Activated CD4-positive, alpha-beta T cell treated with anti-CD3 and anti-CD28 coated beads for 36 hours (primary cell): ENCODE measurements at regions not wholly inside any gene's neighbourhood (a gene's known extent, or its start where the extent isn't known, plus 50 kb on each side); places are given as distances from the start of the nearest gene placed in this dataset.
"Not testable (repeated sequence)": the region's sequence is repeated elsewhere in the genome, so short reads cannot be mapped to it uniquely, and the experiment has no call there.

Experiments used
- ATAC-seq: fragments of 200-7000 bp; cut with Tn5 transposase; one replicate; pipeline ENCODE4 v1.10.0; 2021; ENCODE audit warnings: mild to moderate bottlenecking, moderate library complexity
- CTCF ChIA-PET: fragments of 350-600 bp; sonication (Branson Sonifier 250); formaldehyde crosslinking; loops from one replicate; lab custom pipeline; 2021; ENCODE audit warnings: antibody characterized with exemption; lab: Charles Lee
- POLR2A ChIA-PET: fragments of 350-600 bp; sonication (Branson Sonifier 250); formaldehyde crosslinking; loops from one replicate; lab custom pipeline; 2021; ENCODE audit warnings: antibody characterized with exemption, inconsistent platforms; lab: Charles Lee
- DNase-seq: peaks from one replicate; pipeline ENCODE4 v3.0.0-alpha.2; 2020
- H3K27ac Mint-ChIP-seq: one replicate; pipeline ENCODE4 v1.8.0; 2021; ENCODE audit warnings: mixed read lengths
- H3K27me3 Mint-ChIP-seq: one replicate; pipeline ENCODE4 v1.8.0; 2021; ENCODE audit warnings: mixed read lengths
- H3K36me3 Mint-ChIP-seq: one replicate; pipeline ENCODE4 v1.8.0; 2021; ENCODE audit warnings: low read depth, mixed read lengths
- H3K4me1 Mint-ChIP-seq: one replicate; pipeline ENCODE4 v1.8.0; 2021; ENCODE audit warnings: mixed read lengths
- H3K4me3 Mint-ChIP-seq: one replicate; pipeline ENCODE4 v1.8.0; 2021; ENCODE audit warnings: mild to moderate bottlenecking, moderate library complexity, mixed read lengths
- H3K9me3 Mint-ChIP-seq: one replicate; pipeline ENCODE4 v1.8.0; 2021; ENCODE audit warnings: low read depth, mixed read lengths
- intact Hi-C, 2 experiments: fragments of 100-400 bp; cut with DNase I in 1 of 2; cut with micrococcal nuclease in 1 of 2; formaldehyde crosslinking; loops; one replicate each; pipeline versions ENCODE4 v1.14.2 to v1.15.1; 2022 to 2024; cut with DNase I, micrococcal nuclease

DNA sequence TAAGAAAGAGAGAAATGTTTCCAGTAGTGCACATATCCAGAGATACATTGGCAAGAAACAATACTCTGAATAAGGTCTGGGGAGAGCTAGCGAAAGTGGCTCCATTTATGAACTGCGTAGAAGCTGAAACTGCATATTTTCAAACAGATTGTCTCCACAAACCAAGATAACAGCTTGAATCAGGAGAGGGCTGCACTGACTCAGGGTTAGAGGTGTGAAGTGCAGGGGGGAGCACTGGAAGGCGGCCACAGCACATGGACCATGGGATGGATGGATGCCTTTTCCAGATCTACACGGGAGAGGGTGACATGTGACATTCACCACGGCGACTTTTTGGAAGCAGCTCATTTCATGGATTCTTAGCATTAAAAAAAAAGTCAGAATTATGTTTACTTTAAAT lies 729.4 kb downstream of the RNF144A start:
- ChIA-PET POLR2A (no interaction called here), CTCF (interaction anchor here (0.6 to 0.7 kb wide), 2 partner anchors 301 to 376 kb away, joined by 3 read pairs; no protein-coding TSS in a partner anchor)
- H3K4me3 Mint-ChIP-seq = no peak overlapping the region
- peaks cover 24% of the 10 kb centered on the region for H3K4me1 Mint-ChIP-seq
- H3K27ac Mint-ChIP-seq = no peak overlapping the region
- peaks cover 18% of the 10 kb centered on the region for H3K9me3 Mint-ChIP-seq
- H3K27me3 Mint-ChIP-seq = no peaks in the 10 kb centered on the region
- H3K36me3 Mint-ChIP-seq = peaks cover 13% of the 10 kb centered on the region
- ATAC-seq (no peak), DNase-seq (no peak)
- intact Hi-C loops = no loop called here

DNA sequence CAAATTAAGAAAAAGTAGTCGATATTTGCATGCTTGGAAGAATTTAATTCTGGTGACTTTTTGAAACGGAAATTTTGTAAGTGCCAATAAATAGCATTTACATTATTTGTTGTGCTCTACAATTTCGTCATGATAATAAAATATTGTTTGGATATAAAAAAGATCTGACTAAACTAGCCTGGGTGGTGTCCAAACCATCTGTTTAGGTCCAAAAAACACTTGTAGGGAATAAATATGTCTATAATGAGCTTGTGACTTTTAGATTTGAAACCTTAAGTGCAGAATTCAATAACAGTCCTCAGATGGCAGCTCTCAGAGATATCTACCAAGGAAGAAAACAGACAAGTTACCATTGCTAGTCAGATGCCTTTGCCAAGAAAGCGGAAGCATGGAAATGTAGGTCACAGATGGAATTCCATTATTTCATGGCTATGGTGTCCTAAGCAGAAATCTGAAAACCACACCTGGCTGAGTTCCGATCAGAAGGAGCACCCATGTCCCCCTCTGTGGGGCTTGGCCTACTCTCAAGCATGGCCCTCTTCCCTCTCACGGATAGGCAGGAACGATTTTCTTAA lies 731.1 kb downstream of the RNF144A start:
- Mint-ChIP-seq H3K27ac (no peak overlapping the region), H3K4me3 (no peak overlapping the region), H3K36me3 (peaks cover 12% of the 10 kb centered on the region), H3K9me3 (peaks cover 14% of the 10 kb centered on the region), H3K4me1 (peaks cover 21% of the 10 kb centered on the region), H3K27me3 (no peaks in the 10 kb centered on the region)
- no peak for ATAC-seq
- CTCF ChIA-PET = no interaction called here
- no peak for DNase-seq
- POLR2A ChIA-PET = no interaction called here
- intact Hi-C loops = no loop called here

DNA sequence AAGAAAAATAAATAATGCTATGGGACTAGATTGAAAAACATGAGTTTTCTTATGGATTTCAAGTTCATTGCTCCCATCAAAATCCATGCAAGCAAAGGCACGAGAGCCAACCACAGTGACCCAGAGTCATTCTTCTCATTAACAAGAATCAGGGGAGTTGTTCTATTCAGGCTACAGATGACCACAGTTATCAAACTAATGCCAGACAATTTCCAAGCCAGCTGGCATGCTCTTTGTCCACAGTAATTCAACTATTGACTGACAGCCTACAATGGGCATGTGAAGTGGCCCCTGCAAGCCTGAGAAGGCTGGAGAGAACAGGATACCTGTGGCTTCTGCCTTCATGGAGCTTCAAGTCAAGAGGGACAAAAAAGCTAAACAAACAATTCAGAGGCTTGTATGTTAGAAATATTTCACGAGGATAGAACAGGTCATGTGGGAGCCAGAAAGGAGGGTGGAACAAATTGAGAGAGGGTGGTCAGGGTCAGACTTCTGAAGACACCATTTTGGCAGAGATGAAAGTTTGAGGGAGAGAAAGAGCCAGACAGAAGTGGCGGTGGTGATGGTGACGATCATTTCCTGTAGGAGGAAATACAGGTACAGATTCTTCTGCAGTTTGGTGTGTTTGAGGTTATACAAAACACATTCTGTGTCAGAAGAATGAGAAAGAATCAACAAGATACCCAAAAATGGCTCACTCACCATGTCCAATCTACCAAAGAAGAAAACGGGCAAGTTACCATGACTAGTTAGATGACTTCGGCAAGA lies 732.4 kb downstream of the RNF144A start:
- H3K27me3 Mint-ChIP-seq = no peaks in the 10 kb centered on the region
- no peak overlapping the region for H3K4me3 Mint-ChIP-seq
- intact Hi-C loops = no loop called here
- POLR2A ChIA-PET = no interaction called here
- H3K9me3 Mint-ChIP-seq = peaks cover 26% of the 10 kb centered on the region
- no peak overlapping the region for H3K27ac Mint-ChIP-seq
- peaks cover 21% of the 10 kb centered on the region for H3K4me1 Mint-ChIP-seq
- CTCF ChIA-PET = no interaction called here
- DNase-seq = peak; percentile 16
- H3K36me3 Mint-ChIP-seq = peaks cover 16% of the 10 kb centered on the region
- no peak for ATAC-seq

DNA sequence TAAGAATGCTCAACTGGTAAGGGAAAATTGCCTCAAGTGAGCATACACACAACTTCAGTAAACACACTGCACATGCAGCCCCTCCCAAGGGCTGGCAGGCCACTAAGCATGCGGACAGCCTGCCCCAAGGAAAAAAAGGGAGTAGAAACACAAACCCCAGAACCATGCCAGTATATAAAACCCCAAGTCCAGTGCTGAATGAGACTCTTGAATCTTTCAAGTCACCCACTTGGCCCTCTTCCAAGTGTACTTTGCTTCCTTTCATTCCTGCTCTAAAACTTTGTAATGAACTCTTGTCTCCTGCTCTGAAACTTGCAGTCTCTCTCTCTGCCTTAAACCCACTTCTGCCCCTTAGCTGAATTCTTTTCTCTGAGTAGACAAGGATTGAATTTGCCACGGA lies 736.4 kb downstream of the RNF144A start:
- Mint-ChIP-seq H3K27me3 (no peaks in the 10 kb centered on the region), H3K36me3 (peaks cover 17% of the 10 kb centered on the region), H3K4me3 (no peak overlapping the region), H3K9me3 (peaks cover 26% of the 10 kb centered on the region), H3K4me1 (peaks cover 19% of the 10 kb centered on the region), H3K27ac (no peak overlapping the region)
- ATAC-seq (no peak), DNase-seq (no peak)
- POLR2A ChIA-PET = no interaction called here
- CTCF ChIA-PET = no interaction called here
- intact Hi-C loops = no loop called here

DNA sequence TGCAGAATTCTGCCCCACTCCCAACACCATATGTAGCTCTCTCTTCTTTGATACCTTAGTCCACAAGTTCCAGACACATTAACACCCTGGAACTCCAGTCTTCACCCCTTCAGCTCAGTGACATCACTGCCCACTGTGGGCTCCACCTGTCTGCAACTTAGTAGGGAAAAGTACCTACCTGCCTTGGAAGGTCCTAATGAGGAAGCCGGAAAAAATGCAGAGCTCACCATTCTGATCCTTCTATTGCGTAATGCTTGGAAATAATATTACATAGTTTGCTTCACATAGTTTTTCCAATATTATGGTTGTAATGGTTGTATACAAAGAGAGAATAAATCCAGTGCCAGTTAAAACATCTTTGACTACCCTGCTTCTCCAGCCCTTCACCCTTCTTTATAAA lies 738.4 kb downstream of the RNF144A start:
- peaks cover 9% of the 10 kb centered on the region for H3K4me1 Mint-ChIP-seq
- ATAC-seq (no peak), DNase-seq (no peak)
- intact Hi-C loops = no loop called here
- H3K27ac Mint-ChIP-seq = no peak overlapping the region
- H3K9me3 Mint-ChIP-seq = peaks cover 27% of the 10 kb centered on the region
- ChIA-PET POLR2A (no interaction called here), CTCF (interaction anchor here (2.1 kb wide), 1 partner anchor 16 kb away, joined by 6 read pairs; no protein-coding TSS in a partner anchor)
- H3K4me3 Mint-ChIP-seq = no peak overlapping the region
- peaks cover 14% of the 10 kb centered on the region for H3K36me3 Mint-ChIP-seq
- H3K27me3 Mint-ChIP-seq = no peaks in the 10 kb centered on the region

DNA sequence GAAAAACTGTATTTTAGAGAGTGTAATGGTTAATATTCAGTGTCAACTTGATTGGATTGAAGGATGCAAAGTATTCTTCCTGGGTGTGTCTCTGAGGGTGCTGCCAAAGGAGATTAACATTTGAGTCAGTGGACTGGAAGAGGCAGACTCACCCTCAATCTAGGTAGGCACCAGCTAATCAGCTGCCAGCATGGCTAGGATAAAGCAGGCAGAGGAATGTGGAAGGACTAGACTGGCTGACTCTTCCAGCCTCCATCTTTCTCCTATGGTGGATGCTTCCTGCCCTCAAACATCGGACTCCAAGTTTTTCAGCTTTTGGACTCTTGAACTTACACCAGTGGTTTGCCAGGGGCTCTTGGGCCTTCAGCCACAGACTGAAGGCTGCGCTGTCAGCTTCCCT lies 740.3 kb downstream of the RNF144A start:
- intact Hi-C loops, H3K27me3 Mint-ChIP-seq, POLR2A ChIA-PET, DNase-seq, ATAC-seq, H3K27ac Mint-ChIP-seq, H3K4me1 Mint-ChIP-seq, H3K4me3 Mint-ChIP-seq: not testable (repeated sequence)
- H3K9me3 Mint-ChIP-seq = peaks cover 20% of the 10 kb centered on the region
- CTCF ChIA-PET = interaction anchor here (0.7 to 1.2 kb wide), 2 partner anchors 14 to 66 kb away, joined by 3 to 7 read pairs; no protein-coding TSS in a partner anchor
- peaks cover 10% of the 10 kb centered on the region for H3K36me3 Mint-ChIP-seq

DNA sequence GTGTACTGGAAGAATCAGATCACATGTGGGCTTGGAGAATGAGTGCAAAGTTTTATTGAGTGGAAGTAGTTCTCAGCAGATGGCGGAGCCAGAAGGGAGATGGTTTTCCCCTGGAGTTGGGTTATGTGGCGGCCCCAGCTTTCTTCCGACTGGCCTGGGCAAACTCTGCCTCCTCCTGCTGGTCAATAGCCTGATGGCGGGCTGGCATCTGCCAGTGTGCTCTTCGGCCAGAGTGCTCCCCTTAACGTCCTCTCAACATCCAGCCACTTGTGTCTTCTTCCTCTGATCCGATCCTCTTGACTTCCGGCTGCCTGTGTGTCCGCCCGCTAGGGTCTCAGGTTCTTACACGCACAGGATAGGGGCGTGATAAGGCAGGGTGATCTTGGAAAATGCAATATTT lies 741.3 kb downstream of the RNF144A start:
- H3K27ac Mint-ChIP-seq = no peak overlapping the region
- H3K9me3 Mint-ChIP-seq = peaks cover 16% of the 10 kb centered on the region
- ChIA-PET CTCF (interaction anchor here (1.2 kb wide), 1 partner anchor 13 kb away, joined by 7 read pairs; no protein-coding TSS in a partner anchor), POLR2A (no interaction called here)
- H3K4me3 Mint-ChIP-seq = no peak overlapping the region
- H3K4me1 Mint-ChIP-seq = peaks cover 4% of the 10 kb centered on the region
- peaks cover 6% of the 10 kb centered on the region for H3K36me3 Mint-ChIP-seq
- no peak for ATAC-seq
- intact Hi-C loops = no loop called here
- H3K27me3 Mint-ChIP-seq = no peaks in the 10 kb centered on the region
- no peak for DNase-seq

DNA sequence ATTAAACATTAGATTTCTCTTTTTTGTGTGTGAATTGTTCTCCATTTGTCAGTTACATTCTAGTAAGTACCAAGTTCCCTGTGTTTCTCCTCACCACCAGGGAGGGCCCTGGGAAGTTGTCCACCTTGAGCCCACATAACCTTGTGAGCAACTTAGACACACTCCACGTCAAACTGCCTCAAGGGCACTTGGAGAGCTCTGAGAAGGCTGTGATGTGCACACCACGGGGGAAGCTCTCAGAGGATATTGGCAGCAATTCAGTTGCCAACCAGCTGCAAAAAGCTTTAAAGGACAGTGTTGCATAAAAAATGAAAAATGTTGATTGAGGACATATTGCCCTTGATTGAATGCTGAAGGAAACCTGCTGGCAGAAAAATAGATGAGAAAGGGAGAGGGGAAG lies 743.6 kb downstream of the RNF144A start:
- Mint-ChIP-seq H3K27me3 (no peaks in the 10 kb centered on the region), H3K4me1 (peaks cover 10% of the 10 kb centered on the region), H3K27ac (no peak overlapping the region), H3K4me3 (no peak overlapping the region), H3K36me3 (no peaks in the 10 kb centered on the region), H3K9me3 (peaks cover 5% of the 10 kb centered on the region)
- CTCF ChIA-PET = interaction anchor here (1.7 kb wide), 1 partner anchor 12 kb away, joined by 11 read pairs; no protein-coding TSS in a partner anchor
- intact Hi-C loops = no loop called here
- POLR2A ChIA-PET = no interaction called here
- ATAC-seq (no peak), DNase-seq (no peak)

DNA sequence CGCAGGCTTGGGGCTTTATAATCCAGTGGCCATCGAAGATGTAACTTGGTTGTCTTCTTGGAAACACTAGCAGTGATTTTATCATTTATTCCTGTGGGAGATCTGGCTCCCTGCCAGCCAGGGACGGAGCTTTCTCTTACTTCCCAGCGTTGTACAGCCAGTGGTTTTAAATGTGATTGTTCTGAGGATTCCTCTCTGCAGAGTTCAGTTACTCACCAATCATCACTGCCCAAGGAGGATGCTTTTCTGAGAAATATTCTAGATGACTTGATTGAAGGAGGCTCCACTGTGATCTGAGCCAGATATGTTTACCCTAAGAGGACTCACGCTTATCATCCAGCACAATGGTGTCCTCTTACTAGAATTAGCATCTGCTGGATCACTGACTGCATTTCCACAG lies 744.3 kb downstream of the RNF144A start:
- POLR2A ChIA-PET = no interaction called here
- Mint-ChIP-seq H3K9me3 (peaks cover 5% of the 10 kb centered on the region), H3K27me3 (no peaks in the 10 kb centered on the region)

DNA sequence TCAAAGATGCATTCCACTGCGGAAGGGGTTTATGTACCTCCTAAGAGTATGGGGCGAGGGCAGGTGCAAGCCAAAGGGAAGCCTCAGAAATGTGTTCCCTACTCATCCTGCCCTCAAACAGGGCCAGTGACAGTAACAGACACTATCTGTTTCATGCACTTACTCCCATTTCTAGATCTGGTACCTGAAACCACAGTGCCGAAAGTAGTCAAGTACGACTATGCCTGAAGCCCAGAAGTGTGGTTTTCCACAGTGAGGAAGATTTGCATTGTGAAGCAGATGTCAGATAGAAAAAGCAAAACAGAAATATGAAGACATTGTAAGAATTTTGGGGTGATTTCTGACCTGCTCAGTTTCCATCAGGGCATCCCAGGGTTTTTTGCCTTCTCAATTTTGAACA lies 748.7 kb downstream of the RNF144A start:
- Mint-ChIP-seq H3K27me3 (no peaks in the 10 kb centered on the region), H3K27ac (peak overlapping the region; percentile 48), H3K9me3 (no peaks in the 10 kb centered on the region), H3K4me1 (peaks cover 22% of the 10 kb centered on the region), H3K36me3 (peaks cover 5% of the 10 kb centered on the region), H3K4me3 (no peak overlapping the region)
- intact Hi-C loops = no loop called here
- ATAC-seq (peak; percentile 72), DNase-seq (no peak)
- ChIA-PET POLR2A (no interaction called here), CTCF (no interaction called here)

More for the DNA sequence above, 744.3 kb downstream of the RNF144A start:
- H3K4me3 Mint-ChIP-seq = no peak overlapping the region
- no peak for DNase-seq
- ATAC-seq = no peak
- H3K4me1 Mint-ChIP-seq = peaks cover 15% of the 10 kb centered on the region
- CTCF ChIA-PET = interaction anchor here (1.7 kb wide), 1 partner anchor 11 kb away, joined by 11 read pairs; no protein-coding TSS in a partner anchor
- no peak overlapping the region for H3K27ac Mint-ChIP-seq
- intact Hi-C loops = no loop called here
- no peaks in the 10 kb centered on the region for H3K36me3 Mint-ChIP-seq

DNA sequence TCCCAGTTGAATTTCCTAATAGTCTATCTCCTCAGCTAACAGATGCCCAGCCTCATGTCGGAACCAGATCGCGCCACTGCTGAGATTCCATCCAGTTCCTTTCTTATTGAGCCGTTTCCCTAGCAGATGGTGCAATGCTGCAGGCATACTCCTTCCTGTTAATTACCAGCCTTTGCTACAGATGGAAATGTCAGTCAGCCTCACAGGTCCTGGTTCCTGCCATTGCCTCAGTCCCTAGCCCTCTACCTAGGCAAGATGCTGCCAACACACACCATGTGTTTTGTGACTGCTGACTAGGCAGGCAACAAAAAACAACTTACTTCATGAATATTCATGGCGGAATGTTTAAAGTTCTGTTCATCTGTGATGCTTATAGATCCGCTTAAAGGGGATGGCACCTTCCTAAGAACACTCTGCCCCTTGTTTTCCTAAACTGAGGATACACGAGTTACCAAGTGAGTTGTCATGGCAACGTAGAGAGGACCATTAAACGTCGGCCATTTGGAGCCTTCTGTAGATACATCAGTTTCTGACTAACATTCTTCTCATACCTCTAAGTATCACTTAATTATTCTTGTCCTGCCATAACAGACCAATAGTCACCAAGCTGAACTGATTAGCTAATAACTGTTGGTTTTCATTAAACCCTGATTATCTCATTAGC lies 749.5 kb downstream of the RNF144A start:
- Mint-ChIP-seq H3K9me3 (no peaks in the 10 kb centered on the region), H3K4me1 (peaks cover 31% of the 10 kb centered on the region), H3K4me3 (no peak overlapping the region), H3K27me3 (no peaks in the 10 kb centered on the region), H3K36me3 (peaks cover 7% of the 10 kb centered on the region), H3K27ac (peak overlapping the region; percentile 48)
- no peak for ATAC-seq
- intact Hi-C loops = no loop called here
- DNase-seq = no peak
- CTCF ChIA-PET = no interaction called here
- POLR2A ChIA-PET = no interaction called here
